Fibroblast of the aortic adventitia (primary cell): ENCODE measurements at regions not wholly inside any gene's neighbourhood (a gene's known extent, or its start where the extent isn't known, plus 50 kb on each side); places are given as distances from the start of the nearest gene placed in this dataset.

ENCODE experiments used
- DNase-seq: peaks from one replicate; pipeline ENCODE4 v3.0.0-alpha.2; 2010; ENCODE audit warnings: low read depth
- H3K4me3 ChIP-seq: 2 replicates; pipeline ENCODE4 v1.5.1; 2011; ENCODE audit warnings: low read depth, mild to moderate bottlenecking, control low read depth, low read length, moderate library complexity
- TF ChIP-seq, protein P1 (sequence below): IDR thresholded peaks from 2 replicates; pipeline ENCODE4 v1.5.1; 2011; ENCODE audit warnings: mild to moderate bottlenecking, low read length, control low read depth, inconsistent platforms; ENCODE audit not compliant: insufficient read depth

DNA sequence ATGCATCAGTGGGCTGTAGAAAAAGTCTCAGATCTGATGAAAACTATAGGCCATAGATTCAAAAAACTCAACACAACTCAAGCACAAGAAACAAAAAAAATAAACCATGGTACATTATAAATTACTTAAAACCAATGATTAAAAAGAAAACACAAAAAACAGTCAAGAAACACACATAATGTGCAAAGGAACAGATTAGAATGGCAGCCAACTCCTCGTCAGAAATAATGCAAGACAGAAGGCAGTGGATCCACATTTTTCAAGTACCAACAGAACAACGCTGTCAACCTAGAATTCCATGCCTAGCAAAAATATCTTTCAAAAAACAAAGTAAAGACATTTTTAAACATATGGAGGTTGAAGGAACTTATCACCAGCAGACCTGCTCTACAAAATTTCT lies 69.7 kb downstream of the PSMB1 start:
- no peak overlapping the region for H3K4me3 ChIP-seq
- TF ChIP-seq, protein P1, sequence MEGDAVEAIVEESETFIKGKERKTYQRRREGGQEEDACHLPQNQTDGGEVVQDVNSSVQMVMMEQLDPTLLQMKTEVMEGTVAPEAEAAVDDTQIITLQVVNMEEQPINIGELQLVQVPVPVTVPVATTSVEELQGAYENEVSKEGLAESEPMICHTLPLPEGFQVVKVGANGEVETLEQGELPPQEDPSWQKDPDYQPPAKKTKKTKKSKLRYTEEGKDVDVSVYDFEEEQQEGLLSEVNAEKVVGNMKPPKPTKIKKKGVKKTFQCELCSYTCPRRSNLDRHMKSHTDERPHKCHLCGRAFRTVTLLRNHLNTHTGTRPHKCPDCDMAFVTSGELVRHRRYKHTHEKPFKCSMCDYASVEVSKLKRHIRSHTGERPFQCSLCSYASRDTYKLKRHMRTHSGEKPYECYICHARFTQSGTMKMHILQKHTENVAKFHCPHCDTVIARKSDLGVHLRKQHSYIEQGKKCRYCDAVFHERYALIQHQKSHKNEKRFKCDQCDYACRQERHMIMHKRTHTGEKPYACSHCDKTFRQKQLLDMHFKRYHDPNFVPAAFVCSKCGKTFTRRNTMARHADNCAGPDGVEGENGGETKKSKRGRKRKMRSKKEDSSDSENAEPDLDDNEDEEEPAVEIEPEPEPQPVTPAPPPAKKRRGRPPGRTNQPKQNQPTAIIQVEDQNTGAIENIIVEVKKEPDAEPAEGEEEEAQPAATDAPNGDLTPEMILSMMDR, result no peak
- no peak for DNase-seq

DNA sequence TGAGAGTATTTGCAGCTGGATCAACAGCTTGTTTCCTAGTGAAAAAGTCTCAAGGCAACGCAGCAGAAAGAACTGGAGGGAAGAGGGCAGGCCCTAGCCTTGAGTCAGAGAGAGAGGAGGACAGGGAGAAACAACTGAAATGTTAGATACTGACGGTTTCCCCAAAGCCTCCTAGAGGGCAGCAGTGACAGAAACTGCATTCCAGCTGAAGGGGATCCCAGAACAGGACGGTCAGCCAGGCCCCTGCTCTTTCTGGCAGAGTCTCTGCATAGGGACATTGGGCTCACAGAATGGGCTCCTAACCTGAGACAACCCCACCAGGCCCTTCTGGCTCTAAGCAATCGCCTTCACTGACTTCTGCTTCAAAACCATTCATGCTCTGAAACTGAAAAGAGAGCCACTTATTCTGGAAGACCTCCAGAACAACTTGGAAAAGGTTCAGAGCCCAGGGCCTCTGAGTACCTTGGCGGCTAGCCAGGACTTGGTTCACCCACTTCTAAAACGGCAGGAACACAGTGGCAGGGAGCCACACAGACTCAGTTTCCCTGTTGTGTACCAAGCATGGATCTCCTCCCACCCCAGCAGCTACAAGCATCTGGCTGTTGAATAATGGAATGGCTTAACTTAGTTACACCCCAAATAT lies 72.9 kb downstream of the PSMB1 start:
- TF ChIP-seq, protein P1, result no peak
- no peak for DNase-seq
- H3K4me3 ChIP-seq, result no peak overlapping the region

DNA sequence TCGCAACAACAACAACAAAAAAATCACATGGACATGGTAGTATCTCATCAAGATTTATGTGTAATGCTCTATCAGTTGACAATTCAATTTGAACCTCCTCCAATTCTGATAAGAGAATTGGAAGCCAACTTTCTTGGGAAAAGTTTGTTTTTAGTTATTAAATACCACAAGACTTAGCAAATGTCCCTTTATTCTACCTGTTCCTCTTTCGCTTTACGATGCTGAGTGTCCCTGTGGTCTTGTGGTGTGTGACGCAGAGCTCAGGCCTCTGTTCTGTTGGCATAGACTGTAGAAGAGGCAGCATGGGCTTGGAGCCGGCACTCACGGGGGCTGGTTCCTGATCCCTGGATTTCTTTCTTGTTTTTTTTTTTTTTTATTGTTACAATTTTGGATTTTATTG lies 76.7 kb downstream of the PSMB1 start:
- H3K4me3 ChIP-seq, result no peak overlapping the region
- TF ChIP-seq, protein P1, result no peak
- DNase-seq, result no peak

DNA sequence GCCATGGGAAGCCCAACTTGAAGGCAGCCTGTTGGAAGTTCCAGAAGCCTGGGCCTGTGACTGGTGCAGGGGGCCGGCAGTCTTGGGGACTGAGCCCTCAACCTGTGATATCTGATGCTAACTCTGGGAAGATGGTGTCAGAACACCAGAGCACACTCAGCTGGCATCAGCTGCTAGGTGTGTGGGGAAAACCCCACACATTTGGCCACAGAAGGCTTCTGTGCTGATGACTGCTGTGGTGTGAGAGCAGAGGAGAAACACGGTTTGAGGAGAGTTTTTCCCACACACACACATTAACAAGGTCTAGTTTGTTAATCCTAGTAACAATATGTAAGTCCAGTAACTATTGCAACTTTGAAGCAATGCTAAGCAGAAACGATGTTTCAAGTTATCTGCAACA lies 78.0 kb downstream of the PSMB1 start:
- TF ChIP-seq, protein P1, result no peak
- DNase-seq, result no peak

DNA sequence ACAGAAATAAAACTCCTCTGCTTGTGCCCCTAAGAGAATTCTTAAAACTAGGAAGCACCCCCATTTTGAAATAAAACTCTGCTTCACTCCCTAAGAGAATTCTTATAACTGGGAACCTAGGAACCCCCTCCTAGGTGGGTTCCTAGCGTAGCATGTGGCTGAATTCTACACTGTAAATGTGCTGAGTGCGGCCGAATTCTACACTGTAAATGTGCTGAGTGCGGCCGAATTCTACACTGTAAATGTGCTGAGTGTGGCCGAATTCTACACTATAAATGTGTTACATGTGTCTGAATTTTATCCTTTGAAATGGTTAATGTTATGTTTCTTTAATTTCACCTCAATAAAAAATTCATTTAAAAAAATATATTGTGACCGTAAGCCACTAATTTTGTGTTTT lies 79.3 kb downstream of the PSMB1 start:
- TF ChIP-seq, protein P1, result no peak
- DNase-seq, result no peak
- H3K4me3 ChIP-seq, result no peak overlapping the region

More for the DNA sequence above, 78.0 kb downstream of the PSMB1 start:
- H3K4me3 ChIP-seq, result no peak overlapping the region

DNA sequence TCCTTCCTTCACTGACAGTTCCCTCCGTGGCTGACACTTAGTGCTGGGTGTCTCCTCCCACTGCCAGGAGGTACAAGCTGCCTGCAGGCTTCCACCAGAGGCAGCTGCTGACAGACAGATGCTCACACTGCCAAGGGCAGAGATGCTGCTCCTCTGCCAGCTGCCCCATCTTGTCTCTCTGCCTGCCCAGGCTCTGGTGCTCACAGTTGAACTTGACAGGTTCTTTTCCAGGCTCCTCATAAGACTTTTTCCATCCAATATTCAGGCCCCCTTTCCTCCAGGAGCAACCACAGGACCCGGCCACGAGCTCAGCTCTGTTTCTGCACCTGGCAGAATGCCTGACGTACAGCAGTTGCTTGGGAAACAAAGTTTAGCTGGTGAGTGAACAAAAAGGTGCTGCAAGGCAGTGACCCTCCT lies 79.8 kb downstream of the PSMB1 start:
- H3K4me3 ChIP-seq, result no peak overlapping the region
- no peak for DNase-seq
- TF ChIP-seq, protein P1, result no peak

DNA sequence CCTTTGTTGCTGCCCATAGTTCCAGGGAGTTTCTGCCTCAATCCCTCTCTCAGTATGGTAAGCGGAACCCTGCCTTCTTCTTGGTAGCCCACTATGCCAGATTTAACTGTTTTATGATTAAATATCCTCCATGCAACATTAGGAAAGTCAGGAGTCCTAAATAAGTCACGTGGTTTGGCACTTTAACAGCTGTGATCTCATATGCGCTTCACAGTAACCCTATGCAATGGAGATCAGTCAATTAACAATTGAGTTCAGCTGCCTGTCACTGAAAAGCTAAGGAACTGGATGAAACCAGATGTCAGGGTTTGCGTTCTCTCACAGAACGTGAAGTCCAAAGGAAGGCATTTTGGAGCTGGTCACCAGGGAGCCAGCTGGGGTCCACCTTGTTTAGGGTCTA lies 81.6 kb downstream of the PSMB1 start:
- H3K4me3 ChIP-seq, result no peak overlapping the region
- TF ChIP-seq, protein P1, result no peak
- DNase-seq, result no peak
